Fibroblast of pulmonary artery (primary cell): ENCODE measurements at regions not wholly inside any gene's neighbourhood (a gene's known extent, or its start where the extent isn't known, plus 50 kb on each side); places are given as distances from the start of the nearest gene placed in this dataset.

Experiments
- DNase-seq: peaks from one replicate; pipeline ENCODE4 v3.0.0-alpha.2; 2010; ENCODE audit warnings: low read depth
- H3K4me3 ChIP-seq: replicated peaks from 2 replicates; pipeline ENCODE4 v1.5.1; 2011; ENCODE audit warnings: low read depth, mild to moderate bottlenecking, control low read depth, low read length, moderate library complexity
- TF ChIP-seq, protein P1 (sequence below): IDR thresholded peaks from 2 replicates; pipeline ENCODE4 v1.5.1; 2011; ENCODE audit warnings: mild to moderate bottlenecking, control low read depth, low read length, inconsistent platforms; ENCODE audit errors: missing control alignments

DNA sequence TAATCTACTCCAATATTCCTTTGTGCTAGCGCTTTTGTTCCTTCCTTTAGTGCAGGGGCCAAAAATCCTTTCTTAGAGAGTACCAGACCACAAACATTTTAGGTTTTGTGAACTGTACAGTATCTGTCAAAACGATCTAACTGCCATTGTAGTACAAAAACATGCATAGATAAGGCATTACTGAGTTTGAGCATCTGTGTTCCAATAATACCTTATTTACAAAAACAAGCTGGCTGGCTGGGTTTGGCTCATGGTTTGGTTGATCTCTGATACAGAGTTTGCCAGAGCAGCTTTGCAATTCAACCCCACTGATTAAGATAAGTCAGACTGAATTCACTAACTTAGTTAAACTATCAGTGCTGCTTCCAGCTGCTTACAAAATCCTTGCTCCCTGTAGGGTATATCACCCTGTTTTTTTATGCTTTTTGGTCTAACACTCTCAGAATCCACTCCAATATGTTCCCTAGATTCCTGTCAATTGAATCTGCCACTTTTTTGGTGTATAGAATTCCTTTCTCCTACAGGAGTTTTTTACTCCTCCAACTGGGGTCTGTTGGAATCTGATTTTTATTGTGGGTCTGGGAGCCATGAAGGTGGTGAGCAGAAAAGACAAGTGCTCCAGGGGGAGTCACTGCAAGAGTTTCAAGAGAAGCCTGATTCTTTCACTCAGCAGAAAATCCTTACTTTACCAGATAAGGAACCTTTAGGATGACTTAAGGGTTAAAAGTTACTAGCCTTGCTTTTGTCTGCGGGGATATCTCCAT lies 1399.4 kb downstream of the EFNB2 start:
- no peak overlapping the region for H3K4me3 ChIP-seq
- TF ChIP-seq, protein P1, sequence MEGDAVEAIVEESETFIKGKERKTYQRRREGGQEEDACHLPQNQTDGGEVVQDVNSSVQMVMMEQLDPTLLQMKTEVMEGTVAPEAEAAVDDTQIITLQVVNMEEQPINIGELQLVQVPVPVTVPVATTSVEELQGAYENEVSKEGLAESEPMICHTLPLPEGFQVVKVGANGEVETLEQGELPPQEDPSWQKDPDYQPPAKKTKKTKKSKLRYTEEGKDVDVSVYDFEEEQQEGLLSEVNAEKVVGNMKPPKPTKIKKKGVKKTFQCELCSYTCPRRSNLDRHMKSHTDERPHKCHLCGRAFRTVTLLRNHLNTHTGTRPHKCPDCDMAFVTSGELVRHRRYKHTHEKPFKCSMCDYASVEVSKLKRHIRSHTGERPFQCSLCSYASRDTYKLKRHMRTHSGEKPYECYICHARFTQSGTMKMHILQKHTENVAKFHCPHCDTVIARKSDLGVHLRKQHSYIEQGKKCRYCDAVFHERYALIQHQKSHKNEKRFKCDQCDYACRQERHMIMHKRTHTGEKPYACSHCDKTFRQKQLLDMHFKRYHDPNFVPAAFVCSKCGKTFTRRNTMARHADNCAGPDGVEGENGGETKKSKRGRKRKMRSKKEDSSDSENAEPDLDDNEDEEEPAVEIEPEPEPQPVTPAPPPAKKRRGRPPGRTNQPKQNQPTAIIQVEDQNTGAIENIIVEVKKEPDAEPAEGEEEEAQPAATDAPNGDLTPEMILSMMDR, result no peak
- peak; percentile 7 for DNase-seq

DNA sequence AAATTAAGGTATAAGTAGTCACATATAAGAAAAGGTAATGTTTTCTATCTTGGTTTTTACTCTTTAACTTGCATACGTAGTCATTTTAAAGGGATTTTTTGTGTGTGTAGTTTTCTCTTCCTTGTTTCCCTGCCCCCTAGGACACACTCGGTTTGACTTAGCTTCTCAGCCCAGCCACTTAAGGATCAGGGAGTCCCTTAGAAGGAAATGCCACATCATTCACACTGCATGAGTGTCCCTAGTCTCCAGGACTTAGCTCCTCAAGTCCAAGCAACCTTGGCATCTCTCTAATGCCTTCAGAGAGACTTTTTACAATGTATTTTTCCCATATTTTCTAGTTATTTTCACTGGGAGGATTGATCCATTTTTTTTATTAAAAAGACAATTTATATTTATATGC lies 1407.7 kb downstream of the EFNB2 start:
- no peak for DNase-seq
- H3K4me3 ChIP-seq, result no peak overlapping the region
- TF ChIP-seq, protein P1, result no peak

DNA sequence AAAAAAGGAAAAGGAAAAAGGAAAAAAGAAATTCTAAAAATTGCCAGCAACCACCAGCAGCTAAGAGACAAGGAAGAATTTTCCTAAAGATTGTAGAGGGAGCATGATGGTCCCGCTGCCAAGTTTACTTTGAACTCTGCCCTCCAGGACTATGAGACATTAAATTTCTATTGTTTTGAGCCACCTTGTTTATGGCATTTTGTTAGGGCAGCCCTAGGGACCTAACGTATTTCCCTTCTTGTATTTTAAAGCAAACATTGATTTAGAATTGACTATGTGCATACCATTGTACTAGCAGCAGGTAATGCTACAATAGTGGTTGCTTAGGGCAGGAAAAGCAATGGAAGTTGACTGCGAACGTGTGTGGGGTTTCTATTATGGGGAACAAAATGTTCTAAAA lies 1414.2 kb downstream of the EFNB2 start:
- no peak for DNase-seq
- H3K4me3 ChIP-seq, result no peak overlapping the region
- TF ChIP-seq, protein P1, result no peak

DNA sequence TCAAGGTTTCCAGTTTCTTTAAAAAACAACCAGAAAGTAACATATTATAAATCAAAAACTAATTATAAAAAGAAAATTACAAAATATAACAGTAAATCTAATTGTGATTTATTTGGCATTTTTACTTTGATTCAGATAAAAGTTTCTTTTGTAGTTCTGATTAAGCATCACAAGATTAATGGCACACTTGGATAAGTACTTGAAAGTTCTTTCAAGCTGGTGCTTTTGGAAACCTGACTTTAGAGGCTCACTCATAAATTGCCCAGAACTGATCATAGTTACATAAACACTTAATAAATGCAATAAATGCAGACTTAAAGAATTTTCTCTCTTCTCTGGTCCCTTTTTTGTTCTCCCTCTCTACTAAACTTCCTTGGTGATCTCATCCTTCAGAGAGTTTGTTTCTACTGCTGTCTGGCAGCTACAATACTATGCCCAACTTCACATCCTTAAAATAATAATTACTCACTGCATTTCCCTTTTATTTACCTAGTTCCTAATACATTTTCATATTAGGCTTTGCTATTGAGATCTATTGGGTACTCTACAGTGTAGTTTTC lies 1417.0 kb downstream of the EFNB2 start:
- no peak for DNase-seq
- TF ChIP-seq, protein P1, result no peak

DNA sequence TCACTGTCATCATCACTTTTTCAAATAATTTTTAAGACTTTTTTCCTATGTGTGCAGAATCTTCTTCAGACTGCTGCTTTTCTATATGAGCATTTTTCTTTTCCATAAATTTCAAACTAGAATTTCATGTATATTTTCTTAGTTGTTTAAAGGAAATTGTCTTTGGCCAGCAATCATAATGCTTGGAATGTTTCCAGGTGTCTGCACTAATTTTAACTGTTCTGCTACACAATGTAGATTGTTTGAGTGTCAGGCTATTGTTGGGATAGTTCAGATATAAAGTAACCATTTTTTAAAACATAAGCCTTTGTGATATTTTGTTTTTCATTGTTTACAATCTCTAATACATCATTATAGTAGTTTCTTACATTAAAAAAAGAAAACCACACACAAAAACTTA lies 1418.5 kb downstream of the EFNB2 start:
- peak; percentile 7 for DNase-seq
- no peak overlapping the region for H3K4me3 ChIP-seq
- TF ChIP-seq, protein P1, result no peak

More for the DNA sequence above, 1417.0 kb downstream of the EFNB2 start:
- H3K4me3 ChIP-seq, result no peak overlapping the region

DNA sequence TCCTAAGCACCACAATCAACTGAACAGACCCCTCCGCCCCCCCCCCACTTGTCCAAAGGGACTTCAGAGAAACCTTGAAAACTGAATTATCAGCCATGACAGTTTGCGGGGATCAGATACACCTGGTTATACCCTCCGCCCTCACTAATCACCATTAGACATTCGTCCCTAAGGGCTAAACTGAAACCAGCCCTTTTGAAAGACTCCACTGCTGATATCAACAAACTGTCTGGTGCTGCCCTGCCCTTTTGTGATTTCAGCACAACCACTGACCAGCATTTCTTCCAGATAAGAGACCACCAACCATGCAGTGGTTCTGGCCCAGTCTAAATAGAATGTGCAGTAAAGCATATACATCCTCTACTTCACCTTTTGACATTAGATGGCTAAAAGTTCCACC lies 1422.9 kb downstream of the EFNB2 start:
- DNase-seq, result no peak
- H3K4me3 ChIP-seq, result no peak overlapping the region
- TF ChIP-seq, protein P1, result no peak

DNA sequence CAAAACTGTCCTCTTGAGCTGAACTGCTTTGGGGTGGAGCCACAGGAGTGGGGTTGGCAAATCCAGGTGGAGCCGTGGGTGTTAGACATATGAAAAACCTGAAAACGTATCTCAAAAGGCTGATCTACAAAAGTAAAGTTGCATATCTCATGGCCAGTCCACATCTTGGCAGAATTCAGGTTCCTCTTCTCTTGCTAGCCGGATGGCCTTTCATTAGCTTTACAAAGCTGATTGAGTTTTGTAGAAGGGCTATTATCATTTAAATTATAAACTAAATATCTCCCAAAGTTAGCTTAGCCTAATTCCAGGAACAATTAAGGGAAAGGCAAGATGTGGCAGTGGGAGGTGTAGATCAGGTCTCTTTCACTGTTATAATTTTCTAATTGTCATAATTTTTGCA lies 1427.7 kb downstream of the EFNB2 start:
- TF ChIP-seq, protein P1, result no peak
- H3K4me3 ChIP-seq, result no peak overlapping the region
- no peak for DNase-seq
